WTC11 (cell line): ENCODE measurements at regions not wholly inside any gene's neighbourhood (a gene's known extent, or its start where the extent isn't known, plus 50 kb on each side); places are given as distances from the start of the nearest gene placed in this dataset.

Experiments used
- AFF4 ChIP-seq: sonication (generic); formaldehyde crosslinking; IDR thresholded peaks from 2 replicates; pipeline ENCODE4 v1.8.1; 2023; ENCODE audit warnings: mild to moderate bottlenecking, missing genetic modification reagents, borderline replicate concordance
- TF ChIP-seq, protein P1 (sequence below): fragments of 200-600 bp; IDR thresholded peaks from 2 replicates; pipeline ENCODE4 v1.8.0; 2022; ENCODE audit warnings: antibody characterized with exemption

DNA sequence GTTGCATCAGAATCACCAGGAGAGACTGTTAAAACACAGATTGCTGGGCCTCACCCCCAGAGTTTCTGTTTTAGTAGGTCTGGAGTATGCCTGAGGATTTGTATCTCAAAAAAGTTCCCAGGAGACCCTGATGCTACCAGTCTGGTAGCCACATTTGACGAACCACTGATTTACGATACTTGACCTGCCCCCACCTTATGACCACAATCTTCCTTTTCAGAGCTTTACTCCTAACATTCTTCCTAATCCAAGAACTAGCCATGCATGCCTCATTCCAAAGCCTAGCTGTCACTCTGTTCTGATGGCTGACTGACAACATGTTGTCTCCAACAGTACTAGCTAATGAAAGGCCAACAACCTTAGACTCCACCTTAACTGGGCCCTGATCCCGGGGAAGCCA lies 191.4 kb downstream of the MBD2 start:
- TF ChIP-seq, protein P1, sequence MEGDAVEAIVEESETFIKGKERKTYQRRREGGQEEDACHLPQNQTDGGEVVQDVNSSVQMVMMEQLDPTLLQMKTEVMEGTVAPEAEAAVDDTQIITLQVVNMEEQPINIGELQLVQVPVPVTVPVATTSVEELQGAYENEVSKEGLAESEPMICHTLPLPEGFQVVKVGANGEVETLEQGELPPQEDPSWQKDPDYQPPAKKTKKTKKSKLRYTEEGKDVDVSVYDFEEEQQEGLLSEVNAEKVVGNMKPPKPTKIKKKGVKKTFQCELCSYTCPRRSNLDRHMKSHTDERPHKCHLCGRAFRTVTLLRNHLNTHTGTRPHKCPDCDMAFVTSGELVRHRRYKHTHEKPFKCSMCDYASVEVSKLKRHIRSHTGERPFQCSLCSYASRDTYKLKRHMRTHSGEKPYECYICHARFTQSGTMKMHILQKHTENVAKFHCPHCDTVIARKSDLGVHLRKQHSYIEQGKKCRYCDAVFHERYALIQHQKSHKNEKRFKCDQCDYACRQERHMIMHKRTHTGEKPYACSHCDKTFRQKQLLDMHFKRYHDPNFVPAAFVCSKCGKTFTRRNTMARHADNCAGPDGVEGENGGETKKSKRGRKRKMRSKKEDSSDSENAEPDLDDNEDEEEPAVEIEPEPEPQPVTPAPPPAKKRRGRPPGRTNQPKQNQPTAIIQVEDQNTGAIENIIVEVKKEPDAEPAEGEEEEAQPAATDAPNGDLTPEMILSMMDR, result no peak
- no peak for TF ChIP-seq AFF4
